ENCODE measurements at regions not wholly inside any gene's neighbourhood (a gene's known extent, or its start where the extent isn't known, plus 50 kb on each side); places are given as distances from the start of the nearest gene placed in this dataset.

GRCh38 chr7:153152801-153153422 lies 393.4 kb downstream of the ACTR3B start:
- H3K36me3 ChIP-seq (ENCODE audit: control insufficient read depth, insufficient read depth, low read length) = no peaks in the 10 kb centered on the region
- no peaks in the 10 kb centered on the region for H3K4me1 ChIP-seq (ENCODE audit: control insufficient read depth, insufficient read depth, low read length)
- no peak overlapping the region for H3K4me3 ChIP-seq (ENCODE audit: low read length)
- 80% methylated on average over 3 of the region's 8 CpGs for WGBS (ENCODE audit: insufficient coverage)
- no peaks in the 10 kb centered on the region for H3K27me3 ChIP-seq (ENCODE audit: control insufficient read depth, insufficient read depth, low read length)
- no peaks in the 10 kb centered on the region for H3K9me3 ChIP-seq (replicated peaks; ENCODE audit: control insufficient read depth, low read depth, low read length)
- no peak overlapping the region for H3K27ac ChIP-seq (ENCODE audit: low read length)
- no peak for DNase-seq

GRCh38 chr7:153158149-153158548 lies 398.6 kb downstream of the ACTR3B start:
- DNase-seq = no peak
- Histone ChIP-seq H3K4me3 (ENCODE audit: low read length) (no peak overlapping the region), H3K27me3 (ENCODE audit: control insufficient read depth, insufficient read depth, low read length) (no peaks in the 10 kb centered on the region), H3K4me1 (ENCODE audit: control insufficient read depth, insufficient read depth, low read length) (no peaks in the 10 kb centered on the region), H3K36me3 (ENCODE audit: control insufficient read depth, insufficient read depth, low read length) (no peaks in the 10 kb centered on the region), H3K27ac (ENCODE audit: low read length) (no peak overlapping the region), H3K9me3 (replicated peaks; ENCODE audit: control insufficient read depth, low read depth, low read length) (no peaks in the 10 kb centered on the region)
- 67% methylated on average over 1 of the region's 3 CpGs for WGBS (ENCODE audit: insufficient coverage)

- Histone ChIP-seq H3K4me3 (ENCODE audit: low read length) (no peak overlapping the region), H3K36me3 (ENCODE audit: control insufficient read depth, insufficient read depth, low read length) (no peaks in the 10 kb centered on the region), H3K27me3 (ENCODE audit: control insufficient read depth, insufficient read depth, low read length) (no peaks in the 10 kb centered on the region), H3K4me1 (ENCODE audit: control insufficient read depth, insufficient read depth, low read length) (no peaks in the 10 kb centered on the region), H3K27ac (ENCODE audit: low read length) (no peak overlapping the region), H3K9me3 (replicated peaks; ENCODE audit: control insufficient read depth, low read depth, low read length) (no peaks in the 10 kb centered on the region)
- no peak for DNase-seq
- WGBS (ENCODE audit: insufficient coverage) = 100% methylated on average over 2 of the region's 4 CpGs
Measured at GRCh38 chr7:153170287-153170686, 410.7 kb downstream of the ACTR3B start.

DNA sequence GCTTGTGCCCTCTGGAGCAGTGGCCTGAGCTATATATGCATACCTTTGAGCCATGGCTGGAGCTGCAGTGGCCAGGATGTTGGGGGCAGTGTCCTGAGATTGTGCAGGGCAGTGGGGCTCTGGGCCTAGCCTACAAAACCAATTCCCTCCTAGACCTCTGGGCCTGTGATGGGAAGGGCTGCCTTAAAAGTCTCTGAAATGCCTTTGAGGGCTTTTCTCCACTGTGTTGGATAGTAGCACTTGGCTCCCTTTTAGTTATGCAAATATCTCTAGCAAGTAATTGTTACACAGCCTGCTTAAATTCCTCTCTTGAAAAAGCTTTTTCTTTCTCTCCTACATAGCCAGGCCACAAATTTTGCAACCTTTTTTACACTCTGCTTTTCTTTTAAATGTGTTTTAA lies 426.4 kb downstream of the ACTR3B start:
- no peak overlapping the region for H3K27ac ChIP-seq (ENCODE audit: low read length)
- DNase-seq = no peak
- no peaks in the 10 kb centered on the region for H3K9me3 ChIP-seq (replicated peaks; ENCODE audit: control insufficient read depth, low read depth, low read length)
- H3K4me3 ChIP-seq (ENCODE audit: low read length) = no peak overlapping the region
- H3K36me3 ChIP-seq (ENCODE audit: control insufficient read depth, insufficient read depth, low read length) = no peaks in the 10 kb centered on the region
- H3K27me3 ChIP-seq (ENCODE audit: control insufficient read depth, insufficient read depth, low read length) = no peaks in the 10 kb centered on the region
- no peaks in the 10 kb centered on the region for H3K4me1 ChIP-seq (ENCODE audit: control insufficient read depth, insufficient read depth, low read length)

GRCh38 chr7:153188161-153188560 lies 428.6 kb downstream of the ACTR3B start:
- H3K36me3 ChIP-seq (ENCODE audit: control insufficient read depth, insufficient read depth, low read length) = no peaks in the 10 kb centered on the region
- no peaks in the 10 kb centered on the region for H3K9me3 ChIP-seq (replicated peaks; ENCODE audit: control insufficient read depth, low read depth, low read length)
- no peaks in the 10 kb centered on the region for H3K27me3 ChIP-seq (ENCODE audit: control insufficient read depth, insufficient read depth, low read length)
- DNase-seq = no peak
- no peaks in the 10 kb centered on the region for H3K4me1 ChIP-seq (ENCODE audit: control insufficient read depth, insufficient read depth, low read length)
- H3K27ac ChIP-seq (ENCODE audit: low read length) = no peak overlapping the region
- no CpG with 5 or more reads among the region's 3 CpGs for WGBS (ENCODE audit: insufficient coverage)
- no peak overlapping the region for H3K4me3 ChIP-seq (ENCODE audit: low read length)

- H3K27me3 ChIP-seq (ENCODE audit: control insufficient read depth, insufficient read depth, low read length) = no peaks in the 10 kb centered on the region
- H3K4me3 ChIP-seq (ENCODE audit: low read length) = no peak overlapping the region
- WGBS (ENCODE audit: insufficient coverage) = 87% methylated on average over 3 of the region's 3 CpGs
- H3K9me3 ChIP-seq (replicated peaks; ENCODE audit: control insufficient read depth, low read depth, low read length) = no peaks in the 10 kb centered on the region
- no peak overlapping the region for H3K27ac ChIP-seq (ENCODE audit: low read length)
- no peaks in the 10 kb centered on the region for H3K4me1 ChIP-seq (ENCODE audit: control insufficient read depth, insufficient read depth, low read length)
- no peaks in the 10 kb centered on the region for H3K36me3 ChIP-seq (ENCODE audit: control insufficient read depth, insufficient read depth, low read length)
- no peak for DNase-seq
Measured at GRCh38 chr7:153188630-153189029, 429.1 kb downstream of the ACTR3B start.

DNA sequence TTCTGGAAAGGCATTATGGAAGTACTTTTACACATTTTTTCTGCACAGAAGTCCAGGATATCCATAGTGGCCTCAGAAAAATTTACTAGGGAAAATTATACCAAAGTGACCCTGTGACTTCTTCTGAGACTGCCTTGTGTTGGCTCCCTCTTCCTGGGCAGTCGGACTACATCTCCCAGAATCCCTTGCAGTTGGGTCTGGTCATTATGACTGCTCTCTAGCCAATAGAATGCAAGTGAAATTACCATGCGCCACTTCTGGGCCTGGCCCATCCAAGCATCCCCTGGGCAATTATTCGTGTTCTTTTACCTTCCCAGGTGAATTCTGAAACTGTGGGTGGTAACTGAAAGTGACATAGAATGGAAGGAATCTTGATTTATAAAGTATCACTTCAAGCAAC lies 430.9 kb downstream of the ACTR3B start:
- DNase-seq = peak; percentile 2
- no peaks in the 10 kb centered on the region for H3K36me3 ChIP-seq (ENCODE audit: control insufficient read depth, insufficient read depth, low read length)
- H3K9me3 ChIP-seq (replicated peaks; ENCODE audit: control insufficient read depth, low read depth, low read length) = no peaks in the 10 kb centered on the region
- no peak overlapping the region for H3K4me3 ChIP-seq (ENCODE audit: low read length)
- no peaks in the 10 kb centered on the region for H3K27me3 ChIP-seq (ENCODE audit: control insufficient read depth, insufficient read depth, low read length)
- 73% methylated on average over 3 of the region's 3 CpGs for WGBS (ENCODE audit: insufficient coverage)
- no peak overlapping the region for H3K27ac ChIP-seq (ENCODE audit: low read length)
- H3K4me1 ChIP-seq (ENCODE audit: control insufficient read depth, insufficient read depth, low read length) = no peaks in the 10 kb centered on the region

DNA sequence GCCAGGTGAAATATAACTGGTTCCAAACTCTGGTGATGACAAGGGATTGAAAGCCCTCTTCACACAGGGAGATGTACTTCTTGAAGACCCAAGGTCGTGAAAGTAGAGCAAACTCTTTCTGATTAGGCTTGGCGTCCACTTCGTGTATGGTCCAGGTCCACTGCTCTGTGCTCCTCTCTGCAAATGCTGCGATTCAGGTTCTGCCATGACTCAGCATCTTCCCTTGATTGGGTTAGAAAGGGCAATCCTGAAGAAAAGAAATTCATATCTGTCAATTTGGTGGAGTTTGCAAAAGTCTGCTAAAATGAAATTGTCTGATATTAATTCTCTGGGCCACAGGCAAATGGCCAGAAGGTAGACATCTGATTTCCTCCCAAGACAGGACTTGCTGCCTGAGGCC lies 431.4 kb downstream of the ACTR3B start:
- H3K4me1 ChIP-seq (ENCODE audit: control insufficient read depth, insufficient read depth, low read length) = no peaks in the 10 kb centered on the region
- no peaks in the 10 kb centered on the region for H3K27me3 ChIP-seq (ENCODE audit: control insufficient read depth, insufficient read depth, low read length)
- H3K9me3 ChIP-seq (replicated peaks; ENCODE audit: control insufficient read depth, low read depth, low read length) = no peaks in the 10 kb centered on the region
- H3K4me3 ChIP-seq (ENCODE audit: low read length) = no peak overlapping the region
- no peak overlapping the region for H3K27ac ChIP-seq (ENCODE audit: low read length)
- H3K36me3 ChIP-seq (ENCODE audit: control insufficient read depth, insufficient read depth, low read length) = no peaks in the 10 kb centered on the region
- 93% methylated on average over 3 of the region's 4 CpGs for WGBS (ENCODE audit: insufficient coverage)
- DNase-seq = no peak

DNA sequence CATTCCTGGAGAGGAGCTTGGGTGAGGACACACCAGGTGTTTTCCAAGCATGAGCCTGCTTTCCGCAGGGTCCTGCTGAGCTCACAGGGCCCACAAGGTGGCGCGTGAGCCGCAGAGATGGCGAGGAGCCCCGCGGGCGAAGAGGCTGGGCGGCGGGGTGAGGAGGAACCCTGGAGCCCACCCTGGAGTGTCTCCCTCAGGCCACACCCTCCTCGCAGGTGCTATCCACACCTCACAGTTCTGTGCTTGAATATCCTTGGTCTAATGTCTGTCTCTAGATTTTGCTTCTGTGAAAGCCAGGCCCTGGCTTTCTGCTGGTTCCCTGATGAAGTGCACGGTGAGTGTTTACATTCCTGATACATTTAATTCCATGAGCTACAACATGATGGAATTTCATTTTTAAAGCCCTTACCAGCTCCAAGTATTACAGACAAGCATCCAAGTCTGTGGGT lies 433.6 kb downstream of the ACTR3B start:
- Histone ChIP-seq H3K27me3 (ENCODE audit: control insufficient read depth, insufficient read depth, low read length) (no peaks in the 10 kb centered on the region), H3K4me1 (ENCODE audit: control insufficient read depth, insufficient read depth, low read length) (no peaks in the 10 kb centered on the region), H3K36me3 (ENCODE audit: control insufficient read depth, insufficient read depth, low read length) (no peaks in the 10 kb centered on the region), H3K9me3 (replicated peaks; ENCODE audit: control insufficient read depth, low read depth, low read length) (no peaks in the 10 kb centered on the region), H3K4me3 (ENCODE audit: low read length) (no peak overlapping the region), H3K27ac (ENCODE audit: low read length) (no peak overlapping the region)
- DNase-seq = peak; percentile 61
- WGBS (ENCODE audit: insufficient coverage) = 0% methylated on average over 10 of the region's 12 CpGs

- Histone ChIP-seq H3K36me3 (ENCODE audit: control insufficient read depth, insufficient read depth, low read length) (no peaks in the 10 kb centered on the region), H3K4me3 (ENCODE audit: low read length) (no peak overlapping the region), H3K27me3 (ENCODE audit: control insufficient read depth, insufficient read depth, low read length) (no peaks in the 10 kb centered on the region), H3K9me3 (replicated peaks; ENCODE audit: control insufficient read depth, low read depth, low read length) (peaks cover 2% of the 10 kb centered on the region), H3K27ac (ENCODE audit: low read length) (no peak overlapping the region), H3K4me1 (ENCODE audit: control insufficient read depth, insufficient read depth, low read length) (no peaks in the 10 kb centered on the region)
- 96% methylated on average over 6 of the region's 8 CpGs for WGBS (ENCODE audit: insufficient coverage)
- no peak for DNase-seq
Measured at GRCh38 chr7:153217032-153217431, 457.5 kb downstream of the ACTR3B start.

- H3K27me3 ChIP-seq (ENCODE audit: control insufficient read depth, insufficient read depth, low read length) = no peaks in the 10 kb centered on the region
- no CpG with 5 or more reads among the region's 1 CpG for WGBS (ENCODE audit: insufficient coverage)
Measured at GRCh38 chr7:153224890-153225289, 465.3 kb downstream of the ACTR3B start.

More at GRCh38 chr7:153224890-153225289, 465.3 kb downstream of the ACTR3B start:
- H3K9me3 ChIP-seq (replicated peaks; ENCODE audit: control insufficient read depth, low read depth, low read length) = peaks cover 3% of the 10 kb centered on the region
- no peak for DNase-seq
- H3K27ac ChIP-seq (ENCODE audit: low read length) = no peak overlapping the region
- no peak overlapping the region for H3K4me3 ChIP-seq (ENCODE audit: low read length)
- H3K4me1 ChIP-seq (ENCODE audit: control insufficient read depth, insufficient read depth, low read length) = no peaks in the 10 kb centered on the region
- no peaks in the 10 kb centered on the region for H3K36me3 ChIP-seq (ENCODE audit: control insufficient read depth, insufficient read depth, low read length)
